GM18861 (cell line): ENCODE measurements at regions not wholly inside any gene's neighbourhood (a gene's known extent, or its start where the extent isn't known, plus 50 kb on each side); places are given as distances from the start of the nearest gene placed in this dataset.

Source experiments
- ATAC-seq: cut with Tn5 transposase; IDR thresholded peaks from one replicate; pipeline ENCODE4 v1.9.1; 2021; ENCODE audit not compliant: unreplicated experiment

- no peak for ATAC-seq
Measured at GRCh38 chr16:86965331-86965730, 351.9 kb downstream of the C16orf95 start.

GRCh38 chr16:86965840-86966550, 351.2 kb downstream of the C16orf95 start:
- no peak for ATAC-seq

GRCh38 chr16:86966777-86967176, 350.4 kb downstream of the C16orf95 start:
- no peak for ATAC-seq

GRCh38 chr16:86968866-86969265, 348.3 kb downstream of the C16orf95 start:
- ATAC-seq: no peak

GRCh38 chr16:86969716-86970115, 347.5 kb downstream of the C16orf95 start:
- no peak for ATAC-seq

GRCh38 chr16:86970279-86970678, 346.9 kb downstream of the C16orf95 start:
- ATAC-seq: no peak

GRCh38 chr16:86970726-86971125, 346.5 kb downstream of the C16orf95 start:
- ATAC-seq: no peak

- no peak for ATAC-seq
Measured at GRCh38 chr16:86971251-86971650, 345.9 kb downstream of the C16orf95 start.

- ATAC-seq: no peak
Measured at GRCh38 chr16:86974120-86974519, 343.1 kb downstream of the C16orf95 start.

GRCh38 chr16:86975445-86975844, 341.7 kb downstream of the C16orf95 start:
- ATAC-seq: no peak

- ATAC-seq: no peak
Measured at GRCh38 chr16:86977076-86977676, 340.0 kb downstream of the C16orf95 start.

GRCh38 chr16:86978445-86979030, 338.7 kb downstream of the C16orf95 start:
- ATAC-seq: no peak

- ATAC-seq: no peak
Measured at GRCh38 chr16:86979061-86979460, 338.1 kb downstream of the C16orf95 start.

- no peak for ATAC-seq
Measured at GRCh38 chr16:86979984-86980553, 337.1 kb downstream of the C16orf95 start.

GRCh38 chr16:86980644-86981043, 336.5 kb downstream of the C16orf95 start:
- no peak for ATAC-seq

GRCh38 chr16:86982347-86982596, 334.9 kb downstream of the C16orf95 start:
- ATAC-seq: no peak

- ATAC-seq: no peak
Measured at GRCh38 chr16:86982912-86983311, 334.3 kb downstream of the C16orf95 start.

- no peak for ATAC-seq
Measured at GRCh38 chr16:86983621-86984020, 333.6 kb downstream of the C16orf95 start.

GRCh38 chr16:86984343-86984742, 332.8 kb downstream of the C16orf95 start:
- ATAC-seq: no peak

- no peak for ATAC-seq
Measured at GRCh38 chr16:86984991-86985647, 332.1 kb downstream of the C16orf95 start.

GRCh38 chr16:86985648-86986015, 331.6 kb downstream of the C16orf95 start:
- ATAC-seq: no peak

- ATAC-seq: no peak
Measured at GRCh38 chr16:86986136-86986535, 331.1 kb downstream of the C16orf95 start.
